Mucosa of descending colon (tissue), 3 donors: ENCODE measurements at regions not wholly inside any gene's neighbourhood (a gene's known extent, or its start where the extent isn't known, plus 50 kb on each side); places are given as distances from the start of the nearest gene placed in this dataset.

Experiments
- ATAC-seq: fragments of 200-7000 bp; cut with Tn5 transposase; one replicate; pipeline ENCODE4 v1.9.1; 2020; ENCODE audit warnings: mild to moderate bottlenecking, moderate library complexity
- DNase-seq, 3 donors: peaks; one replicate each; pipeline ENCODE4 v3.0.0-alpha.2; 2020
- H3K36me3 ChIP-seq: fragments of 200-600 bp; one replicate; pipeline ENCODE4 v1.8.0; 2021; ENCODE audit warnings: low read depth, mild to moderate bottlenecking
- H3K4me1 ChIP-seq: fragments of 200-600 bp; one replicate; pipeline ENCODE4 v1.8.0; 2021; ENCODE audit warnings: low read depth, mild to moderate bottlenecking
- H3K4me3 ChIP-seq: fragments of 200-600 bp; one replicate; pipeline ENCODE4 v1.8.0; 2021; ENCODE audit warnings: mild to moderate bottlenecking
- H3K9me3 ChIP-seq: fragments of 200-600 bp; one replicate; pipeline ENCODE4 v1.8.0; 2021; ENCODE audit warnings: mild to moderate bottlenecking
- intact Hi-C, 2 donors: fragments of 100-400 bp; cut with DNase I in 1 of 2; cut with micrococcal nuclease in 1 of 2; formaldehyde crosslinking; loops; one replicate each; pipeline versions ENCODE4 v1.11.0 to v1.11.1; 2022; cut with DNase I, micrococcal nuclease
- TF ChIP-seq, protein P1 (sequence below): fragments of 200-600 bp; IDR thresholded peaks from one replicate; pipeline ENCODE4 v1.8.0; 2022; ENCODE audit warnings: antibody characterized with exemption, mild to moderate bottlenecking
- donor health status: DM: no; HTN: no; CAD: no; lungs with moderate emphysema.
- donor health status: DM: no; HTN: no; CAD: no.
- donor health status: DM: no; HTN: yes; CAD: no.

DNA sequence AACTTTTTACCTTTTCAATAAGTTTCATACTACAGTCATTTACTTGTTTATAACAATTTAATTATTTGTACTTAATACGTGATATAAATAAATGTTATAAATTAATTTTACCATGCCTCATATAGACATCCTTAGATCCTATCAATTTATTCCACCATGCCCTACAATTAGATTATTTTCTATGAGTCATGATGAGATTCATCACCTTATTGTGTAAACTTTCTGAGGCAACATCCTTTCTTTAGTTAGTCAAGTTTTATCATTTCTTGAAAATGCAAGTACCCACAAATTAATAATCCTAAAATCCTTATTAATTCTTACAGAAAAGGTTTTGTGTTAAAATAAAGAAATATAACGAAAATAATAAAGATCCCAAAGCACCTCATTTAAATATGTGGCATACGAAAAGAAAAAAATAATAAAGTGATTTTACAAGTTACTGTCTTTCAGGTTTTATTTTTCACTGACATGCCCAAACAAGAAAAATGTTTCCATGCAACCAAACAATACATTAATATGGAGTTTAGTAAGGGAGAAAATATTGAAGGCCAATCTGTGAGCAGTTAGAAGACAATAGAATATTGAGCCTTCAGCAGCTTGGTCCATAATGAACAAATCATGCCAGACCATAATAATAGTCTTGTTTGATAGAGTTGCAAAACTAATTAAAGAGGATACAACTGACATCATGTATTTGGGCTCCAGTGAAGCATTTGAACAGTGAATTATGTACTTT lies 188.7 kb upstream of the MRPS30 start:
- H3K36me3 ChIP-seq = no peaks in the 10 kb centered on the region
- TF ChIP-seq, protein P1, sequence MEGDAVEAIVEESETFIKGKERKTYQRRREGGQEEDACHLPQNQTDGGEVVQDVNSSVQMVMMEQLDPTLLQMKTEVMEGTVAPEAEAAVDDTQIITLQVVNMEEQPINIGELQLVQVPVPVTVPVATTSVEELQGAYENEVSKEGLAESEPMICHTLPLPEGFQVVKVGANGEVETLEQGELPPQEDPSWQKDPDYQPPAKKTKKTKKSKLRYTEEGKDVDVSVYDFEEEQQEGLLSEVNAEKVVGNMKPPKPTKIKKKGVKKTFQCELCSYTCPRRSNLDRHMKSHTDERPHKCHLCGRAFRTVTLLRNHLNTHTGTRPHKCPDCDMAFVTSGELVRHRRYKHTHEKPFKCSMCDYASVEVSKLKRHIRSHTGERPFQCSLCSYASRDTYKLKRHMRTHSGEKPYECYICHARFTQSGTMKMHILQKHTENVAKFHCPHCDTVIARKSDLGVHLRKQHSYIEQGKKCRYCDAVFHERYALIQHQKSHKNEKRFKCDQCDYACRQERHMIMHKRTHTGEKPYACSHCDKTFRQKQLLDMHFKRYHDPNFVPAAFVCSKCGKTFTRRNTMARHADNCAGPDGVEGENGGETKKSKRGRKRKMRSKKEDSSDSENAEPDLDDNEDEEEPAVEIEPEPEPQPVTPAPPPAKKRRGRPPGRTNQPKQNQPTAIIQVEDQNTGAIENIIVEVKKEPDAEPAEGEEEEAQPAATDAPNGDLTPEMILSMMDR = no peak
- intact Hi-C loops = no loop called here
- ATAC-seq (no peak), DNase-seq (no peak)
- no peak overlapping the region for H3K4me3 ChIP-seq
- peaks cover 23% of the 10 kb centered on the region for H3K9me3 ChIP-seq
- no peaks in the 10 kb centered on the region for H3K4me1 ChIP-seq

DNA sequence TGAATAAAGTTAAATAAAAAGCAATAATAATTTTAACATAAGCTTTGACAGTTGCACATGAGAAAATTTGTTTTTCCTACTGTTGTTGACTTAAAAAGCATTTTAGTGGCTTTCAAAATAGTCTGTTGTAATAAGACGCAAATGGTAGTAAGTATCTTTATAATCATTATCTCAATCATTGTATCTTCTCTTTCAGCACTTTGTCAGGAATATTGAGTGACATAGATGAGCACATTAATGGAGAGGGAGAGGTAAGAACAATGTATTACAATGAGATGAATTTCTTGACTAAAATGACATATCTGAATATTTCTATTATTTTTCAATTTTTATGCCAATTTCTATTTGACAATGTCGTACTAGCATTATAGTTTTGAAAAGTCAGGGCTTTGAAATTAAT lies 193.9 kb upstream of the MRPS30 start:
- H3K4me3 ChIP-seq = no peak overlapping the region
- DNase-seq (no peak), ATAC-seq (no peak)
- intact Hi-C loops = no loop called here
- TF ChIP-seq, protein P1 = no peak
- no peaks in the 10 kb centered on the region for H3K36me3 ChIP-seq
- H3K9me3 ChIP-seq = peaks cover 28% of the 10 kb centered on the region
- no peaks in the 10 kb centered on the region for H3K4me1 ChIP-seq

DNA sequence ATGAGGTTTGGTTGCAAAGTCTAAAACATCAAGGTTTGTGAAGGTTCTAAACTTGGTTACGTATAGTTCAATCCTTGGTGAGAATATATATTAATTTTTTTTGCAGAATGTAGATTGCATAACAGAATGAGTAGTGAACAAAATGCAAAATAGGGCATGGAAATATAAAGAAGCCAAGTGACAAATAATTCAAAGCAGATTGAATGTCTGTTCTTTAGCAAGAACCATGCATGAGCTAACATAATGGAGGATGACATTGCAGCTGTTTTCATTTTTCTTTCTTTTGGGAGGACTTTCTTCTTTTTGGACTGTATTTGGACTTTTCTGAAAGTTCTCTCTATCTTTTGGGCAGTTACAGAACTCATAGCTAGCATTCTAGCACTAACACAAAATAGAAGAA lies 194.8 kb upstream of the MRPS30 start:
- intact Hi-C loops = no loop called here
- no peak for DNase-seq
- H3K4me1 ChIP-seq = no peaks in the 10 kb centered on the region
- no peak for ATAC-seq
- no peaks in the 10 kb centered on the region for H3K36me3 ChIP-seq
- TF ChIP-seq, protein P1 = no peak
- H3K4me3 ChIP-seq = no peak overlapping the region
- H3K9me3 ChIP-seq = peaks cover 28% of the 10 kb centered on the region

DNA sequence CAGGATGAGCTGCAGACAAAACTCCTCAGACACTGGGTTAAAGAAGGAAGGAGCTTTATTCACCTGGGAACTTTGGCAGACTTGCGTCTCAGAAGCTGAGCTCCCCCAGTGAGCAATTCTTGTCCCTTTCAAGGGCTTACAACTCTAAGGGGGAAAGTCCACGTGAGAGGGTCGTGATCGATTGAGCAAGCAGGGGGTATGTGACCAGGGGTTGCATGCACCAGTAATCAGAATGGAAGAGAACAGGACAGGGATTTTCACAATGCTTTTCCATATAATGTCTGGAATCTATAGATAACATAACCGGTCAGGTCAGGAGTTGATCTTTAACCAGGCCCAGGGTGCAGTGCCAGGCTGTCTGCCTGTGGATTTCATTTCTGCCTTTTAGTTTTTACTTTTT lies 202.8 kb upstream of the MRPS30 start:
- H3K4me1 ChIP-seq = no peaks in the 10 kb centered on the region
- H3K36me3 ChIP-seq = no peaks in the 10 kb centered on the region
- H3K4me3 ChIP-seq = no peak overlapping the region
- peaks cover 27% of the 10 kb centered on the region for H3K9me3 ChIP-seq
- intact Hi-C loops = no loop called here
- DNase-seq (no peak), ATAC-seq (no peak)
- TF ChIP-seq, protein P1 = no peak

DNA sequence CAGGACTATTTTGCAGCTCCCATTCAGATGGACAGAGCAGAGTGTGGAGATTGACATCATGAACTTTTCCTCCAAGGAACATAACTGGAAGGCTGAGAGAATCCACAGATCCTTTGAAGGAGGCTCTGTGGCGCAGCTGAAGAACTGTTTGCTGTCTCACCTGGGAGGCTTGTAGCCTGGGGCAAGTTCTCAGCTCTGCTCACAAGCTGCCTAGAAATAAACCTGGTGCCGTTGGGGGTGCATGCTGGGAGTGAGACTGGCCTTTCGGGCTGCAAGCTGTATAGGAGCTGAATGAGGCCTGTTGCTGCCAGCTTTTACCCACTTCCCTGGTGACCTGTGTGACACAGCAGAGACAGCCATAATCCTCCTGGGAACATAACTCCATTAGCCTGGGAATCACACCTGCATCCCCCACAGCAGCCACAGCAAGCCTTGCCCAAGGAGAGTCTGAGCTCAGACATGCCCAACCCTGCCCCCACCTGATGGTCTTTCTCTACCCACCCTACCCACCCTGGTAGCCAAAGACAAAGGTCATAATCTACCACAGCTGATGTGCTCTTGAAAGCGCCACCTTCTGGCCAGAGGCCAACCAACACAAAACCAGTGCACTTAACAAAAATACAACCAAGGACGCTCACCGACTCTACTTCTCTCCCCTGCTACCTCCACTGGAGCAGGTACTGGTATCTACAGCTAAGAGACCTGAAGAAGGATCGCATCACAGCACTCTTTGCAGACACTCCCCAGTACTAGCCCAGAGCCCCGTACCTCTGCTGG lies 205.1 kb upstream of the MRPS30 start:
- peaks cover 36% of the 10 kb centered on the region for H3K9me3 ChIP-seq

More for the DNA sequence above, 205.1 kb upstream of the MRPS30 start:
- intact Hi-C loops = no loop called here
- DNase-seq = no peak
- H3K4me1 ChIP-seq = no peaks in the 10 kb centered on the region
- H3K36me3 ChIP-seq = no peaks in the 10 kb centered on the region
- TF ChIP-seq, protein P1 = no peak
- no peak for ATAC-seq
- H3K4me3 ChIP-seq = no peak overlapping the region
